H1 (cell line): ENCODE measurements at regions not wholly inside any gene's neighbourhood (a gene's known extent, or its start where the extent isn't known, plus 50 kb on each side); places are given as distances from the start of the nearest gene placed in this dataset.

Experiments used
- CTBP2 ChIP-seq: IDR thresholded peaks from 2 replicates; pipeline ENCODE4 v1.7.0; 2011; ENCODE audit warnings: borderline replicate concordance, mild to moderate bottlenecking, moderate library complexity, mixed read lengths, low read length; ENCODE audit not compliant: insufficient read depth, insufficient read length
- EP300 ChIP-seq, 2 experiments: IDR thresholded peaks; 1 replicate in 1 of 2; 2 replicates in 1 of 2; pipeline ENCODE4 v1.6.1; 2011 to 2012; ENCODE audit warnings: low read depth in 2 of 2, low read length in 2 of 2, mild to moderate bottlenecking in 2 of 2, borderline replicate concordance in 1 of 2, inconsistent platforms in 1 of 2, moderate library complexity in 1 of 2
- KDM1A ChIP-seq: fragments of 200-600, 300-600 bp; sonication (generic); IDR thresholded peaks from 2 replicates; pipeline ENCODE4 v1.7.1; 2016; ENCODE audit warnings: mild to moderate bottlenecking, low read length, borderline replicate concordance
- RXRA ChIP-seq: IDR thresholded peaks from 2 replicates; pipeline ENCODE4 v1.6.1; 2011; ENCODE audit warnings: low read depth, mild to moderate bottlenecking, low read length, moderate library complexity; ENCODE audit not compliant: insufficient read depth
- SIRT6 ChIP-seq: IDR thresholded peaks from one replicate; pipeline ENCODE4 v1.7.1; 2012; ENCODE audit warnings: low read length, inconsistent platforms
- SIX5 ChIP-seq: IDR thresholded peaks from 2 replicates; pipeline ENCODE4 v1.6.1; 2011; ENCODE audit warnings: mild to moderate bottlenecking, low read depth, low read length
- YY1 ChIP-seq: IDR thresholded peaks from 2 replicates; pipeline ENCODE4 v1.6.1; 2011; ENCODE audit warnings: low read depth, mild to moderate bottlenecking, low read length

DNA sequence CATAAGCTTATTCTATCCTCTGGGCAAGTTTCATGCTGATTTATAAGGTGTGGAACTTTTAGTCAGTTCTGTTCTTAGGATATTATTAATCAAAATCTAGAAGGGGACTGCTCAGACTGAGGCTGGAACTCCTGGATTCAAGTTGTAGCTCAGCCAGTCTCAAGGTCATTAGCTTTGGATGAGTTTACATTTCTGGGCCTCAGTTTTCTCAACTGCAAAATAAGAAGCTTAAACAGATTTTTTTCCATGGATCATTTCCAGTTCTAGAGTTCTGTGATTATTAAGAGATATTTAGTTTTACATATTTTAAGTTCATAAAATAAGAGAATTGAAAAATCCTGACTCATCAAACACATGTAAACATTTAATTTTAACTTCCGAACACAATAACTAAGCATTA is 442.5 kb upstream of the PKDCC start (continued):
- TF ChIP-seq CTBP2 (no peak), SIX5 (no peak), YY1 (no peak), KDM1A (no peak), SIRT6 (no peak), RXRA (no peak), EP300 (IDR thresholded peaks at IDR 0.05; ENCODE audit: borderline replicate concordance in 1 of 2, low read depth in 2 of 2, low read length in 2 of 2) (no peak)
